ENCODE measurements at regions not wholly inside any gene's neighbourhood (a gene's known extent, or its start where the extent isn't known, plus 50 kb on each side); places are given as distances from the start of the nearest gene placed in this dataset.
"Not testable (repeated sequence)": the region's sequence is repeated elsewhere in the genome, so short reads cannot be mapped to it uniquely, and the experiment has no call there.

DNA sequence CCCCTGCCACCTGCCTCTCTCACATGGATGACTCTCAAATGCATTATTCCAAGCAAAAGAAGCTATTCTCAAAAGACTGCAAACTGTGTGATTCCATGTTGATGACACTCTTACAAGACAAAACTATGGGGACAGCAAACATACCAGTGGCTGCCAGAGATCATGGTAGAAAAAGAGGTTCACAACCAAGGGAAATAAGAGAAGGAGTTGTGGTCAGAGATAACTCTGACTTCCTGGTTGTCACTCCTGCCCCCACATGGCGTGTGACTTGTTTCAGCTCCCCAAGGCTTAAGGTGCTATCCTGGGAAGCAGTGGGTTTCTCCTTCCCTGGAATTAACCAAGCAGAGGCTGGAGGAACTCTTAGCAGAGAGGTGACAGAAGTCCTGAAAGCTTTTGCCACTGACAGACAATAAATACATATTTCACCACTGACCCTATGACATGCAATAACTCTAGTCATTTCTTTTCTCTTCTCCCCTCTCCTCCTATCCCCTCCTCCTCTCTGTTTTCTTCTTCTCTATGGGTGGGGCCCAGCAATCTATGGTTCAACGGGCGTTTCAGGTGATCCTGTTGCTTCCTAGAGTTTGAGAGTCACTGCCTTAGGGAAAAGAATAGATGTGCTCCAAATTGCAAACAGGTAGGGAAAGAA is 185.1 kb downstream of the FCRL5 start:
- no peak for DNase-seq

DNA sequence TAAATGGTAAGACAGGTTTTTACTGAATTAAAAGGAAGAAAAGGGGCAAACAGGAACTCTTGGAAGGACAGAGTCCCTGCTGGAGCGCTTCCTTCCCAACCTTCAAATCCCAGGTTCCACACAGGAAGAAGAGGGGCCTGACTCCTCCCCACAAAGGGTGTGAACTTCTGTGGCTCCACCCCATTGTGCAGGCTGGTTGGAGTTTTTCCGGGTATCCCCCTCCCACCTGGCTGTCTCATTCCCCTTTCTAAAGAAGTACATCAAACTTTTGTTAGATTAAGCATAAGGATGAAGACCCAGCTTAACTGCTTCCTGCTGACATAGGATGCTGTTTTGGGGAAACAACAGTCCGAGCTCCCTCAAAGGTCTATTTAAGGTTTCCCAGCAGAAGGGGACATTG is 187.7 kb downstream of the FCRL5 start:
- no peak for DNase-seq

DNA sequence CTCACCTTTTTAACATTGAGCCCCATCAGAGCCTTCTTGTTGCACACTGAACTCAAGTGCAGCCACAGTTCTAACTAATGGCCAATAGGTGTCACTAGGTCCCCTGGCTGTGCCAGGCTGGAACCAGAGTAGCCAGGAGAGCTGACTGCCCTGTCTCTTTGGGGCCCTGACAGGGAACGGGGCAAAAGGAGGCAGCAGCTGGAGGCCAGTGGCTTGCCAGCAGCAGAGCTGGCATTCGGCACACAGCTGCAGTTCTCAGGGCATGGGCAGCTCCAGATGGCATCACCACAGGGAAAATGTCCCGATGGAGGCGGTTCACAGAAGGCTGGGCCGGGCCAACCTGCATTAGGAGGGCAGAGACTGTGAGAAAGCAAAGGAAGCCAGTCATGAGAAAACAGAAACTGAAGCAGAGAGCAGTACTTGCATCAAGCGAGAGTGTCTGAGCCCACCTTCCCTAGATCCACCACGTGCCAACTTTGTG is 188.6 kb downstream of the FCRL5 start:
- DNase-seq = no peak

DNA sequence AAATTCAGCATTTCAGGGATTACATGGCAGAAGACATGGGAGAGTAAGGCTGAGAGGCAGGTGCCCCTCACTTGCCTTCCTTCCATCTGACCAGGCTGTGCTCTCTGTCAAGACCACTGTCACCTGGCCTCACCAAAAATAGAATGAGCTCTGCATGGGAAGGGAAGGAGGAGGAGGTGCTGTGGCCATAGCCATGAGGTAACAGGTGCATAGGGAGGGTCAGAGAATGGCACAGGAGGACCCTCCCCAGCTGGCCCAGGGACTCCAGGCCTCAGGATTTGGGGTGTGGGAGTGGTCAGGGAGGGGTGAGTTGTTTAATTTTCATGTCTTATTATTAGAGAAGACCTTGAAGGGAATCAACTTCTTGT is 192.3 kb downstream of the FCRL5 start:
- DNase-seq = peak; percentile 77

DNA sequence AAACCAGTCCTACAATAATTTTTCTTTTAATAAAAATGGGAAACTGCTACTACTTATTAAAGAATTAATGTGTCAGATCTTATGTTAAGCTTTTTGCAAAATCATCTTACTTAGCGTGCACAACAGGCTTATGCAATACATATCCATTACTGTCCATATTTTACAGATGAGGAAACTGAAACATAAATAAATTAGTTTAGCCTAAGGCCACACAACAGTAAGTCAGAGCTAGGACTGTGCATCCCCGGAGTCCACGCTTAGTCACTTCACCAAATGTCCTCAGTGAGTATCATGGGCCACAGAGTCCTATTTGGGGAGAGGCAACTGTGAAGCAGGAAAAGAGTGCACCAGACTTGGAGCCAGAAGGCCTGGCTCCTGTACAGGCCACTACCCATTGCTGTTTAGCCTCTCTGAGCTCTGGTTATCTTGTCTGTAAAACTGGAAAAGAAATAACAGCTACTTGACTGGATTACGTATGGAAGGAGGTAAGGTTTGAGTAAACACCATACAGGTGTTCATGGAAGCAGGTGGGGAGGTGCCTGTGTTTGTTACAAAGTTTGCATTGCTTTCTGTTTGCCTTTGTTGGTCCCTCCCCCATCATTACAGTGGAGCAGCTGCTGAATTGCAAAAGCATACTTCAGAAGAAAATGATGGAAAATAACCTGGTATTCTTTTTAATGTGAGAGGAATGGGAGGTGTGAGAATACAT is 192.8 kb downstream of the FCRL5 start:
- peak; percentile 90 for DNase-seq

DNA sequence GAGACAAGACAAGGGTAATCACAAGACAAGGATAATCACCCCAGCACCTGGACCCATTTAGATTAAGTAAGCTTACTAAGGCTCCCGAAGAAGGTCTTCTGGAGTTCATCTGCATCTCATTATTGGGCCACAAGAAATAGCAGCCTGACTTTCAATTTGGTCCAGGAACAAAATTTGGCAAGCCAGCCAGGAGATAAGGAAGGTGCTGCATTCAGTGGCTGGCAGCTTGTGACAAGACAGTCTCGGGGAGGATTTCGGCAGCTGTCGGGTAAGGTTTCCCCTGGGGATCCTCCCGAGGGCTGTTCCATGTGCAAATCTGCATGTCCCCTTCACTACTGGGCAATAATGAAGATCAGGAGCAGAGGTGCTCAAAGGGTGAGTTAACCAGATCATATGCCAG is 195.2 kb downstream of the FCRL5 start:
- no peak for DNase-seq

DNA sequence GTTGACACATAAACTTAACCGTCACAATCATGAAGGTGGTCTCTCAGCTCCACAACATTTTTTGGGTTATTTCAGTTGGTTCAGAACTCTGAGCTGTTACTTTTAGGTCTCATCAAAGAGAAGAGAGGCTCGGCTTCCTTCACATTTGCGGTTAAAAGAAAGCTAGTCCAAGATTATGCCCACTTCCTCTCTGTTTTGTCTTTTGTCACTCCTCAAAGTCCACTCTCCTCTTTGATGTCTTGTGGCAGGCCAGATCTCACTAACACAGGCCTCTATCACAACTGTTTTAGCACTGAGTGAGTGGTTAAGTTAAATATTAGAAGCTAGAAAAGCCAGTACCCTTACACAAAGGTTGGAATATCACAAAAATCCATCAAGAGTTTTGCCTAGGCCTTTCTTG is 195.7 kb downstream of the FCRL5 start:
- no peak for DNase-seq

DNA sequence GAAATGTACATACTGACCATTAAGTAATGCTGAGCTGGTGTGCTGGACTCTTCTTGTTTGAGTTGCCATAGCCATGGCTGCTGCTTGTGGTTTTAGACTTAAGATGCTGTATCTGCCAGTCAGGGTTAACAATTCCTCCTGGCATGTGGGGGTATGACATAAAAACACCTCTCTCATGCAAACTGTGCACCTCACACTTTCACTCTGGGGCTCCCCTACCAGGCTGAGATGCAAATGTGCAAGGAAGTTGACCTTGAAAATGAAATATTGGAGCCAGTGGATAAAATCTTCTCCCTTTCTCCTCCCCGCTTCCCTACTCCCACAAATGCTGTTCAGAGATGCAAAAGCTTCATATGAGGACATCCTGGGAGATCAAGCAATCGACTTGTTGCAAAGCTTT is 198.8 kb downstream of the FCRL5 start:
- DNase-seq = no peak

DNA sequence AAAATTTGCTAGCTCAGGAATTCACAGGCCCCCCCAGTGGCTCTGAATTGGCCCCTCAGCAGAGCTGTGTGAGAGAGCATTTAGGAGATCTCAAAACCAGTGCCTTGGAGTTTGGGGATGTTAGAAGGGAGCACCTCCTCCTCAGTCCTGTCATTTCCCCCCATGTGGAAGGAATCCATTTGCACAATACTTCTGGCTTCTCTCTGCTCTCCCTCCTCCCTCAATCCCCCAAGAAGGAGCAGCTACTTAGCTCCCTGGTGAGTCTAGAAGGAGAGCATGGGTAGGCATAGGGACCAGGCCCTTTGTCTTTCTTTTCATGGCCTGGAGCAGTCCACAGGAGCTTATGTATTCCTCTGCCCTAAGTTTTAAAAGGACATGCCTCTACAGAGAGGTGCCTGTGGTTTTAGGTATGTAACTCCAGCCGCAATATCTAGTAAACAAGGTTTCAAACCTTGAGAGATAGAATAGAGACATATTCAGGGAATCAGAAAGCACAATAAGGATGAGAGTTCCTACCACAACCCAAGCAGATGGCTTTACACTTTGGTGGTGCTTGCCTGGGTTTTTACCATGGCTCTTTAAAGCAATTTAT is 199.4 kb downstream of the FCRL5 start:
- no peak for DNase-seq

DNA sequence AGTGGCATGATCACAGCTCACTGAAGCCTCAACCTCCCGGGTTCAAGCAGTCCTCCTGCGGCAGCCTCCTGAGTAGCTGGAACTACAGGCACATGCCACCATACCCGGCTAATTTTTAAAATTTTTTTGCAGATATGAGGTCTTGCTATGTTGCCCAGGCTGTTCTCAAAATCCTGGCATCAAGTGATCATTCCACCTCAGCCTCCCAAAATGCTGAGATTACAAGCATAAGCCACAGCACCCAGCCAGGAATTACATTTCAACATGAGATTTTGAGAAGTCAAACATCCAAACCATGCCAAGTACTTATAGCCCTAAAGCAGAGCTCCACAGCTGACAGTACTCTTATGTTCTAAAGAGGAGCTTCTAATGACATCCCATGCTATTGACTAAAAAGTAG is 200.1 kb downstream of the FCRL5 start:
- no peak for DNase-seq

DNA sequence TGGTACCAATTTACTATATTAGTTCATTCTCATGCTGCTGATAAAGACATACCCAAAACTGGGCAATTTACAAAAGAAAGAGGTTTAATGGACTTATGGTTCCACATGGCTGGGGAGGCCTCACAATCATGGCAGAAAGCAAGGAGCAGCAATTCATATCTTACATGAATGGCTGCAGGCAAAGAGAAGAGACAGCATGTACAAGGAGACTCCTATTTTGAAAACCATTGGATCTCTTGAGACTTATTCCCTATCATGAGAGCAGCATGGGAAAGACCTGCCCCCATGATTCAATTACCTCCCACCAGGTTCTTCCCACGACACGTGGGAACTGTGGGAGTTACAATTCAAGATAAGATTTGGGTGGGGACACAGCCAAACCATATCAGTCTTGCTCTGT is 200.5 kb downstream of the FCRL5 start:
- not testable (repeated sequence) for DNase-seq

DNA sequence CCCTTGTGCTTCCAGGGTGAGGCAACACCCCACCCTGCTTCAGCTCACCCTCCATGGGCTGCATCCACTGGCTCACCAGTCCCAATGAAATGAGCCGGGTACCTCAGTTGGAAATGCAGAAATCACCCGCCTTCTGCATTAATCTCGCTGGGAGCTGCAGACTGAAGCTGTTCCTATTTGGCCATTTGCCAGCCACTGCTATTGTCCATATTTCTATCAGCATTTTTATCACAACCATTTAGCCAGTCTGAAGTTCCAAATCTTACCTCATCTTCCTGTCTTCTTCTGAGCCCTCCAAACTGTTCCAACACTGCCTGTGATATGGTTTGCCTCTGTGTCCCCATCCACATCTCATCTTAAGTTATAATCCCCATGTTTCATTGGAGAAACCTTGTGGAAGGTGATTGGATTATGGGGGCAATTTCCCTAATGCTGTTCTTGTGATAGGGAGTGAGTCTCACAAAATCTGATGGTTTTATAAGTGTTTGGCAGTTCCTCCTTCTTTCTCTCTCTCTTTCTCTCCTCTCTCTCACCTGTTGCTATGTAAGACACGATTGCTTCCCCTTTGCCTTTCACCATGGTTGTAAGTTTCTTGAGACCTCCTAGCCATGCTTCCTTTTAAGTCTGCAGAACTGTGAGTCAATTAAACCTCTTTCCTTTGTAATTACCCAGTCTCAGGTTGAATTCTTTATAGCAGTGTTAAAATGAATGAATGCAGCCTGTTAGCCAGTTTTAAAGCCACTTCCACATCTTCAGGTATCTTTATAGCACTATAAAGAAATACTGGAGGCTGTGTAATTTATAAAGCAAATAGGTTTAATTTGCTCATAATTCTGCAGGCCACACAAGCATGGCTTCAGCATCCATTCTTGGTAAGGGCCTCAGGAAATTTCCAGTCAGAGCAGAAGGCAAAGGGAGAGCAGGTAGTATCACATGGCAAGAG is 203.5 kb downstream of the FCRL5 start:
- DNase-seq = peak; percentile 29

DNA sequence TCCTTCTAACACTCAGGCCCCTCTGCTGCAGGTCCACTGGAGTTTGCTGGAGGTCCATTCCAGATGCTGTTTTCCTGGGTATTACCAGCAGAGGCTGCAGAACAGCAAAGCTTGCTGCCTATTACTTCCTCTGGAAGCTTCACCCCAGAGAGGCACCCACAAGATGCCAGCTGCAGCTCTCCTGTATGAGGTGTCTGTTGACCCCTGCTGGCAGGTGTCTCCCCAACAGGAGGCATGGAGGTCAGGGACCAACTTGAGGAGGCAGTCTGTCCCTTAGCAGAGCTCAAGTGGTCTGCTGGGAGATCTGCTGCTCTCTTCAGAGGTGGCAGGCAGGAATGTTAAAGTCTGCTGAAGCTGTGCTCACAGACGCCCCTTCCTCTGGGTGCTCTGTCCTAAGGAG is 204.8 kb downstream of the FCRL5 start:
- no peak for DNase-seq

DNA sequence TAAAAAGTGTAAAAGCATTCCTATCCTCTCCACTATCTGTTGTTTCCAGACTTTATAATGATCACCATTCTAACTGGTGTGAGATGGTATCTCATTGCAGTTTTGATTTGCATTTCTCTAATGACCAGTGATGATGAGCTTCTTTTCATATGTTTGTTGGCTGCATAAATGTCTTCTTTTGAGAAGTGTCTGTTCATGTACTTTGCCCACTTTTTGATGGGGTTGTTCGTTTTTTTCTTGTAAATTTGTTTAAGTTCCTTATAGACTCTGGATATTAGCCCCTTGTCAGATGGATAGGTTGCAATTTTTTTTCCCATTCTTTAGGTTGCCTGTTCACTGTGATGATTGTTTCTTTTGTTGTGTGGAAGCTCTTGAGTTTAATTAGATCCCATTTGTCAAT is 199.6 kb upstream of the ETV3 start:
- not testable (repeated sequence) for DNase-seq

DNA sequence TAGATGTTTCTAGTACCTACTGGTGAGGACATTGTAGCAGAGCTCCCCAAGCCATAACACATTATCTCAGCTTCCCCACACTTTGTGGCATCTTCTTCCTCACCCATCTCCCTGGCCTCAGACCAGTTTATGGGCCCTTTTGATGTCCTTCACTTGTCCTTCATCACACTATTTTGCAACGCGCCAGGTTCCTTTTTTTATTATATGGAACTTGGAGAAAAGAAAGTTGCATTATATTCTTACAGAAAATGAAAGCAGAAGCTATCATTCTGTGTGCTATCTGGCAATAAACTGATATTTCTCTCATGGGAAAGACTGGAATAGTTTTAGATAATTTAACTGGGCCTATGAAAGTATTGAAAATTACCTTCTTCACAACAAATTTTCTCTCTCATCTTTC is 196.9 kb upstream of the ETV3 start:
- no peak for DNase-seq

DNA sequence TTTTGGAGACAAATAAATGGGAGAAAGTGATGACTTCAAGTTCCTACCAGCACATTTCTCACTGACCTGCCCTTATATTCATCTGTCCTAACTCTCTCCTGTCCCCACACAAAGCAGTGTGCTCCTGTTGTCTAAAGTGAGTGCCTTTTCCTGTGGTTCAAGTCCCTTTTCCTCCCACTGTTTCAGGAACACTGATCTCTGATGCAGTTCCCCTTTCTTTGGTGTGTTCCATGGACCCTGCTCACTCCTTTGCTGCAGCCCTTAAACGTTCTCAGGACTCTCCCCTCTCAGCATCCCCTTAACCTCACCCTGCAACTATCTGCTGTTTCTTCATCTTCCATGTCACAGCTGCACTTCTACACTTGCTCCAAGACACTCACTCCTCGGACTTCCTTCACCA is 195.8 kb upstream of the ETV3 start:
- no peak for DNase-seq

DNA sequence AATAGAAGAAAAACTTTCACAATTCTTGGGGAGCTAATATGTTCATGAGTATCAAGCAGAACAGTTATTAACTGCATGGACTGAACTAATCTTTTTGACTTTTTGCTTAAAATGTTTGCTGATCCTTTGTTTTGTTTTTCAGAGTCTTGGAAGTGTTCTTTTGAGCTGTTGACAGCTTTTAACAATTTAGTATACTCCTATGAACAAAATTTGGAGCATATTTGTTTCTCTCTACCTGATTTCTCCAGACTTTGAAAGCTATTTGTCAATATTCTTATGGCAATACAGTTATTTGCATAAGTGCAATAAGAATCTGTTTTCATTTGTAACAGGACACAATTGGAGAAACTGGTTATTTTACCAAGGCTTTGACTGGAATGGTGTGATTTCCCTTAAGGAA is 192.0 kb upstream of the ETV3 start:
- not testable (repeated sequence) for DNase-seq

DNA sequence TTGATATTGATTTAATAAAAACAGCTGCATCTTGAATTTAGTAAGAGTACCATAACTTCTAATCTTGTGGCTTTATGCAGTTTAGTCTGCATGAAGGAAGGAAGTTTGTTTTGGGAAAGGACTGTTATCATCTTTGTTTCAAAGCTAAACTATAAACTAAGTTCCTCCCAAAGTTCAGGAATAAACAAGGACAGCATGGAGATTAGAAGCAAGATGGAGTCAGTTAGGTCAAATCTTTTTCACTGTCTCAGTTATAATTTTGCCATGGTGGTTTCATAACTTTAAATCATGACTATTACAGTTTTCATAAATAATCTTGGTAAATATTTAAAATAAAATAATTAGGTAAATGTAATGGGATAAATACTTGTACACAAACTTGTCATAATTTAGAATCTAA is 189.9 kb upstream of the ETV3 start:
- not testable (repeated sequence) for DNase-seq

DNA sequence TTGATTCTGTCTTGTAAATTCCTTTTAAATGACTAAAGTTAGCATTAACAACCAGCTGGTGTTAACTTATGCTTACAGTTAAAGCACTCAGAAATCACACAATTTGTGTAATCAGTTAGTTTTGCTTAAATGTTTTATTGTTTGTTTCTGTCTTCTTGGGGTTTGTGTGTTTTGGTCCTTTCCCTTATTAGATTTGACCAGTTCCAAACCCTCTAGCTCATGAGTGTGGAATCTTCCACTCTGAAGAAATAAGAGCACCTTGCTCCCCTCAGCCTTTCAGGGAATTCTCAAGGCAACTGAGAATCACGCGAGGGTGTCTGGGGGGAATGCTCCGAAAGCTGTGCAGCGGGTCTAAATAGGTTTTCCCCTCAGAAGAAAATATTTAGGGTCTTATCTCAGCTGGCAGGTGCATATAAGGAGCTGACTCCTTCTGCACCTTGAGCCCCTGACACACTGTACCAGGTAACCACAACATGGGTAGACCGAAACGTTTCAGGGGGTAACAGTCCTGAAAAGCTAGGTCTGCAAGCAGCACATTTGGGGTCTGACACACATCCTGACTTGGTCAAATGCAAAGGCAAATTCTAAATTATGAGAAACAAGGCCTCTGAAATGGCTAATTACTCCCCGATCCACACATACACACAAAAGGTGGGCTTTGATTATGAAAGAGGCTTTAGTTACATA is 188.1 kb upstream of the ETV3 start:
- DNase-seq = no peak

DNA sequence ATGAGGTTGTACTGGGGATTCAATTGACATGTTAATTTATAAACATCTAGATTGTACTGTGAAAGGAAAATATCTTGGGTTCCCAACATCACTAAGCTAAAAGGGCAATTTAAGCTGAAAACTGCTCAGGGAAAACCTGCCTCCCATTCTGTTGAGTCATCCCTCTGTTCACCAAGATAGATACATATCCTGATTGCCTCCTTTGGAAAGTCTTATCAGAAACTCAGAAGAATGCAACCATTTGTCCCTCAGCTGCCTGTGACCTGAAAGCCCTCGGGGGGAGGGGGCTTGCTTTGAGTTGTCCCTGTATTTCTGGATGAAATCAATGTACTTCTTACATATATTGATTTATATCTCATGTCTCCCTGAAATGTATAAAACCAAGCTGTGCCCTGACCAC is 187.0 kb upstream of the ETV3 start:
- no peak for DNase-seq

DNA sequence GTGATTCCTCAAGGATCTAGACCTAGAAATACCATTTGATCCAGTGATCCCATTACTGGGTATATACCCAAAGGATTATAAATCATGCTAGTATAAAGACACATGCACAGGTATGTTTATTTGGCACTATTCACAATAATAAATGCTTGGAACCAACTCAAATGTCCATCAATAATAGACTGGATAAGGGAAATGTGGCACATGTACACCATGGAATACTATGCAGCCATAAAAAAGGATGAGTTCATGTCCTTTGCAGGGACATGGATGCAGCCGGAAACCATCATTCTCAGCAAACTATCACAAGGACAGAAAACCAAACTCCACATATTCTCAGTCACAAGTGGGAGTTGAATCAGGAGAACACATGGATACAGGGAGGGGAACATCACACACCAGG is 183.8 kb upstream of the ETV3 start:
- not testable (repeated sequence) for DNase-seq

DNA sequence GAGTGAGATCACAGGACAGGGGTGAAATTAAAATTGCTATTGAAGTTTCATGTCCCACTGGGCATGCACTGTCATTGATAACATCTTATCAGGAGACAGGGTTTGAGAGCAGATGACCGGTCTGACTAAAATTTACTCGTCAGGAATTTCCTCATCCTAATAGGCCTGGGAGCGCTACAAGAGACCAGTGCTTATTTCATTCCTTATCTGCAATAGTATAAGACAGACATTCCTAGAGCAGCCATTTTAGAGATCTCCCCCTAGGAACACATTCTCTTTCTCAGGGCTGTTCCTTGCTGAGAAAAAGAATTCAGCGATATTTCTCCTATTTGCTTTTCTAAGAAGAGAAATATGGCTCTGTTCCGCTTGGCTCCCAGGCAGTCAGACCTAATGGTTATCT is 181.4 kb upstream of the ETV3 start:
- no peak for DNase-seq

DNA sequence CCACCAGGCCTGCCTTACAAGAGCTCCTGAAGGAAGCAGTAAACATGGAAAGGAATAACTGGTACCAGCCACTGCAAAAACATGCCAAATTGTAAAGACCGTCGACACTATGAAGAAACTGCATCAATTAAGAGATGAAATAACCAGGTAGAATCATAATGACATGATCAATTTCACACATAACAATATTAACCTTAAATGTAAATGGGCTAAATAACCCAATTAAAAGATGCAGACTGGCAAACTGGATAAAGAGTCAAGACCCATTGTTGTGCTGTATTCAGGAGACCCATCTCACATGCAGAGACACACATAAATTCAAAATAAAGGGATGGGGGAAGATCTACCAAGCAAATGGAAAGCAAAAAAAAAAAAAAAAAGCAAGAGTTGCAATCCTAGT is 179.0 kb upstream of the ETV3 start:
- DNase-seq = not testable (repeated sequence)
